ENCODE measurements at regions not wholly inside any gene's neighbourhood (a gene's known extent, or its start where the extent isn't known, plus 50 kb on each side); places are given as distances from the start of the nearest gene placed in this dataset.

DNA sequence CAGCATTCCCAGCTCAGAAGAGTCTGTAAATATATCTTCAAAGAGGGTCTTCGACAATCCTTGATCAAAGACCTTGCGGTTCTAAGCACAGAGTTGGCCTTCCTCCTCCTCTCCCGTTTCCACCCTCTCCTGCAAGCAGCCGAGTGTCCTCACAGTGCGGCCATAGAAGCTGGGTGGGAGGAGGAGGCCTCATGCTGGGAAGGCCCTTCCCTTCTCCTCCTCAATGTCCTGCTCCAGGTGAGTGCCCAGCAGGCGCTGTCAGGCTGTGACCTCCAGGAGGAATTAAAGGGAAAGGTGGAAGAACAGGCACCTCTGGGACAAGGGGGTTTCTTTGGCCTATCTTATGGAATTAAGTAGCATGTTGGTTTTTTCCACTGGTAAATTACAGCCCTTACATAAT is 674.2 kb upstream of the ARGLU1 start:
- no peaks in the 10 kb centered on the region for H3K36me3 Mint-ChIP-seq (ENCODE audit: low read depth)
- no peak overlapping the region for H3K27ac Mint-ChIP-seq
- TF ChIP-seq, protein P1, sequence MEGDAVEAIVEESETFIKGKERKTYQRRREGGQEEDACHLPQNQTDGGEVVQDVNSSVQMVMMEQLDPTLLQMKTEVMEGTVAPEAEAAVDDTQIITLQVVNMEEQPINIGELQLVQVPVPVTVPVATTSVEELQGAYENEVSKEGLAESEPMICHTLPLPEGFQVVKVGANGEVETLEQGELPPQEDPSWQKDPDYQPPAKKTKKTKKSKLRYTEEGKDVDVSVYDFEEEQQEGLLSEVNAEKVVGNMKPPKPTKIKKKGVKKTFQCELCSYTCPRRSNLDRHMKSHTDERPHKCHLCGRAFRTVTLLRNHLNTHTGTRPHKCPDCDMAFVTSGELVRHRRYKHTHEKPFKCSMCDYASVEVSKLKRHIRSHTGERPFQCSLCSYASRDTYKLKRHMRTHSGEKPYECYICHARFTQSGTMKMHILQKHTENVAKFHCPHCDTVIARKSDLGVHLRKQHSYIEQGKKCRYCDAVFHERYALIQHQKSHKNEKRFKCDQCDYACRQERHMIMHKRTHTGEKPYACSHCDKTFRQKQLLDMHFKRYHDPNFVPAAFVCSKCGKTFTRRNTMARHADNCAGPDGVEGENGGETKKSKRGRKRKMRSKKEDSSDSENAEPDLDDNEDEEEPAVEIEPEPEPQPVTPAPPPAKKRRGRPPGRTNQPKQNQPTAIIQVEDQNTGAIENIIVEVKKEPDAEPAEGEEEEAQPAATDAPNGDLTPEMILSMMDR (IDR thresholded peaks at IDR 0.05; ENCODE audit: unreplicated experiment in 3 of 3), result no peak
- no peak overlapping the region for H3K4me3 Mint-ChIP-seq
- H3K9me3 Mint-ChIP-seq, result no peaks in the 10 kb centered on the region
- H3K27me3 Mint-ChIP-seq (ENCODE audit: low read depth), result no peaks in the 10 kb centered on the region
- H3K4me1 Mint-ChIP-seq, result no peaks in the 10 kb centered on the region

DNA sequence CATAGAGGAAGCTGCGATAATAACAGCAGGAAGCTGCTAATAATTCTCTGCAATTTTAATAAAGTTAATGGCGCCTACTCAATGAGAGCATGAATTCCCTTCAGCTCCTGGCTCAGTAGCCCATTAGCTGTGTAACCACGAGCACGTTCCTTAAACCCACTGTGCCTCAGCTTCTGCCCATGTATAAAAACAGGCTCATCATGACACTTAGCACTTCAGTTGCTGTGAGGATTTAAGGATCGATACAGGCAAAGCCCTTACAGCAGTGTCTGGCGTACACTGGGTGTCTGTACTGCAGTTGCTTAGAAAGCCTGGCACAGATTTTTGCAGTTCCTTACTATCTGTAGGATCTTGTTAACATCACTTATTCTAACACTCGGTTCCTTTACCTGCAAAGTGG is 673.4 kb upstream of the ARGLU1 start:
- no peaks in the 10 kb centered on the region for H3K27me3 Mint-ChIP-seq (ENCODE audit: low read depth)
- H3K36me3 Mint-ChIP-seq (ENCODE audit: low read depth), result no peaks in the 10 kb centered on the region
- H3K9me3 Mint-ChIP-seq, result no peaks in the 10 kb centered on the region
- TF ChIP-seq, protein P1 (IDR thresholded peaks at IDR 0.05; ENCODE audit: unreplicated experiment in 3 of 3), result no peak
- H3K4me3 Mint-ChIP-seq, result no peak overlapping the region
- no peak overlapping the region for H3K27ac Mint-ChIP-seq
- no peaks in the 10 kb centered on the region for H3K4me1 Mint-ChIP-seq

DNA sequence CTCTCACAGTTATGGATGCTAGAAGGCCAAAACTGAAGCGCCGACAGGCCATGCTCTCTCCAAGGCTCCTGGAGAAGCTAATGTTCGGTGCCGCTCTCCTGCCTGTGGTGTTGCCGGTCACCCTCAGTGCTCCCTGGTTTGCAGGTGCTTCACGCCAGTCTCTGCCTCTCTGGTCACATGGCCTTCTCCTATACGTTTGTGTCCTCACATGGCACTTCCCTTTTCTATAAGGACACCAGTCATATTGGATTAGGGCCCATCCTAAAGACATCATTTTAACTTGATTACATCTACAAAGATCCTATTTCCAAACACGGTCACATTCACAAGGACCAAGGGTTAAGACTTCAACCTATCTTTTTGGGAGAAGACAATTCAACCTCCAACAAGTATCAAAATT is 671.3 kb upstream of the ARGLU1 start:
- H3K27ac Mint-ChIP-seq, result no peak overlapping the region
- H3K27me3 Mint-ChIP-seq (ENCODE audit: low read depth), result peaks cover 4% of the 10 kb centered on the region
- no peaks in the 10 kb centered on the region for H3K4me1 Mint-ChIP-seq
- H3K9me3 Mint-ChIP-seq, result no peaks in the 10 kb centered on the region
- H3K4me3 Mint-ChIP-seq, result no peak overlapping the region
- TF ChIP-seq, protein P1 (IDR thresholded peaks at IDR 0.05; ENCODE audit: unreplicated experiment in 3 of 3), result no peak
- no peaks in the 10 kb centered on the region for H3K36me3 Mint-ChIP-seq (ENCODE audit: low read depth)

DNA sequence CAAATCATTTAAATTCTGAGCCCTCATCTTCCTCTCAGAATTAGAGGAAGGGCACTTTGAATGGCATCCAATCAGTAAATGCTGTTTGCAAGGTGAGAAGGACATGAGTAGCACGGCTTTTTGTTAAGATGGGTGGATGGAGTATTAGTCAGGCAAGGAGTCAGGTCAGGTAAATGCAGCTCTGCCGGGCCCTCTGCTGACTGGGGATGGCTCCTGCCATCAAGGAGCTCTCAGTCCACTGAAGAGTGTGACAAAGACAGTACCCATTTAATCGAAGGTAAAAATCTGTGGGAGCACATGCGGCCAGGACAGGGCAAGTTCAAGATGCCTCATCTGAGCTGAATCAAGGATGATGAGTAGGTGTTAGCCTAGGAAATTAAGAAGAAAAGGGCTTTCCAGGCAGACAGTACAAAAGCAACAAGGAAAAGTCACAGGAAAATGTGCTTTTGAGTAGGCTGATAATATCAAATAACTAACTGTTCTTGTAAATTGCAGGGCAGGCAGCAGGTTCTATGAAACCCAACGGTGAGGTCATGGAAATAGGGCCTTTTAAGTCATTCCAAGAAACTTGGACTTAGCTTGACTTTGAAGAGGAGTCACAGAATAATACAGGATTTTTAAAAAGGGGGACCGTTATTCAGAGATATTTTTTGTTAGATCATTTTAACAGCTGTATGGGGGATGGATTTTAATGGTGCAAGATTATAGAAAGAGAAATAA is 670.5 kb upstream of the ARGLU1 start:
- Mint-ChIP-seq H3K4me1 (no peaks in the 10 kb centered on the region), H3K27me3 (ENCODE audit: low read depth) (peaks cover 4% of the 10 kb centered on the region), H3K27ac (no peak overlapping the region), H3K4me3 (no peak overlapping the region), H3K9me3 (no peaks in the 10 kb centered on the region), H3K36me3 (ENCODE audit: low read depth) (no peaks in the 10 kb centered on the region)
- TF ChIP-seq, protein P1 (IDR thresholded peaks at IDR 0.05; ENCODE audit: unreplicated experiment in 3 of 3), result no peak

DNA sequence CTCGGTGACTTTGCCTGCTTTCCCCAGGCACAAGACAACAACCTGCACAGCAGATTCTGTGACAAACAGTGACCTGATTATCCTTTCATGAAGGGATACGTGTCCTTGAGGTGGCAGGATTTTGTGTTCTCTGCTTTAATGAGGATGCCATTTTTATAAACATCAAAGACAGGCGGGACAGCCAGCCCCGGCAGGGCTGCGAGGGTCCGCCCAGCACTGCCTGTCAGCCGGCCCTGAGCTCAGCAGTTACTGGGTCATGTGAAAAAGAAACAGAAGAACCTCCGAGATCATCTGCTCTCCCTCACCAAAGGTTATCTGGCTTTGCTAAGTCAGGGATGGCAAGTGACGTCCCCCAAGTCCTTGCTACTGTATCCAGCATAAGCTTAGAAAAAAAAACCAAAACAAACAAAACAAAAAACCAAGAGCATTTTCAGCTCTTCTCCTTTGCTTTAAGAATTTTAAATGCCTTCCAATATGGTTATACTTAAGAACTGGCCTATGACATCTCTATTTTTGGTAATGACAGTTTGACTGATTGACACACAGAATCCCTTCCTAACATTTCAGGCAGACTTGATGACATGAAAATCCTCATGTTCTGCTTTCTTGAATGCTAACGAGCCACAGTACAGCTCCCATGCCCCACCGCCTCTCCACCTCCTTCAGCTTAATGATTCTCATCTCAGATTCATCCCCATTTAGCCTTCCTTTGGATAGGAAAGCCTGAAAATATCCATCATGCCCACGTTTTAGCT is 666.6 kb upstream of the ARGLU1 start:
- TF ChIP-seq, protein P1 (IDR thresholded peaks at IDR 0.05; ENCODE audit: unreplicated experiment in 3 of 3), result no peak
- no peaks in the 10 kb centered on the region for H3K4me1 Mint-ChIP-seq
- no peaks in the 10 kb centered on the region for H3K36me3 Mint-ChIP-seq (ENCODE audit: low read depth)
- H3K9me3 Mint-ChIP-seq, result no peaks in the 10 kb centered on the region
- peaks cover 4% of the 10 kb centered on the region for H3K27me3 Mint-ChIP-seq (ENCODE audit: low read depth)
- H3K27ac Mint-ChIP-seq, result no peak overlapping the region
- H3K4me3 Mint-ChIP-seq, result no peak overlapping the region
